ENCODE measurements at regions not wholly inside any gene's neighbourhood (a gene's known extent, or its start where the extent isn't known, plus 50 kb on each side); places are given as distances from the start of the nearest gene placed in this dataset.

DNA sequence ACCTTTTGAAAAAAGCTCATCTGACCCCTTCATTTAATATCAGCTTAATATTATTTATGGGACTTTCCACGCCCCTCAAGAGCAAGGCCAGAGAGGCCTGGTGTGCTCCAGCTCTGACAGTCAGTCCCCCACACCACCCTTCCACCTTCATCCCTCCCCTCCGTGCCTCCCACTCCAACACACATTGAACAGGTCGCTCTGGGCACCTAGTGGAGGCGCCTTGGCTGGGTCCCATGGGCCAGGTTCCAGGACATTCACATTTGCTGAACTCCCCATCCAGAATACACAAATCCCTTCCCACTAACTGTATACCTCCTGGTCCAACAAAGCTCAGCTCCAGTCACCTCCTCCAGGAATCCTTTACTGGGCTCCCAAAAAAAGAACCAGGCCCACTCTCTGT is 137.5 kb downstream of the BCOR start:
- peaks cover 0 to 17% (median 7%) of the 10 kb centered on the region in 3 donors for H3K27me3 Mint-ChIP-seq (ENCODE audit: low read depth in 3 of 3)
- H3K4me3 Mint-ChIP-seq = no peak overlapping the region
- H3K9me3 Mint-ChIP-seq = no peaks in the 10 kb centered on the region
- no peak for DNase-seq
- H3K36me3 Mint-ChIP-seq = no peaks in the 10 kb centered on the region
- H3K4me1 Mint-ChIP-seq = no peaks in the 10 kb centered on the region
- H3K27ac Mint-ChIP-seq = no peak overlapping the region

GRCh38 chrX:39961441-39961840 is 136.3 kb downstream of the BCOR start:
- DNase-seq = no peak
- Mint-ChIP-seq H3K4me3 (no peak overlapping the region), H3K9me3 (no peaks in the 10 kb centered on the region), H3K4me1 (no peaks in the 10 kb centered on the region), H3K36me3 (no peaks in the 10 kb centered on the region), H3K27ac (peak overlapping the region in 1 of 6 donors; percentile 35), H3K27me3 (ENCODE audit: low read depth in 3 of 3) (peaks cover 0 to 14% (median 5%) of the 10 kb centered on the region in 3 donors)

- no peaks in the 10 kb centered on the region for H3K9me3 Mint-ChIP-seq
- H3K27me3 Mint-ChIP-seq (ENCODE audit: low read depth in 3 of 3) = peaks cover 0 to 17% (median 6%) of the 10 kb centered on the region in 3 donors
- no peaks in the 10 kb centered on the region for H3K4me1 Mint-ChIP-seq
- H3K4me3 Mint-ChIP-seq = no peak overlapping the region
- no peak overlapping the region for H3K27ac Mint-ChIP-seq
- DNase-seq = no peak
- H3K36me3 Mint-ChIP-seq = no peaks in the 10 kb centered on the region
These were observed 132.6 kb downstream of the BCOR start for GRCh38 chrX:39965051-39965573.

DNA sequence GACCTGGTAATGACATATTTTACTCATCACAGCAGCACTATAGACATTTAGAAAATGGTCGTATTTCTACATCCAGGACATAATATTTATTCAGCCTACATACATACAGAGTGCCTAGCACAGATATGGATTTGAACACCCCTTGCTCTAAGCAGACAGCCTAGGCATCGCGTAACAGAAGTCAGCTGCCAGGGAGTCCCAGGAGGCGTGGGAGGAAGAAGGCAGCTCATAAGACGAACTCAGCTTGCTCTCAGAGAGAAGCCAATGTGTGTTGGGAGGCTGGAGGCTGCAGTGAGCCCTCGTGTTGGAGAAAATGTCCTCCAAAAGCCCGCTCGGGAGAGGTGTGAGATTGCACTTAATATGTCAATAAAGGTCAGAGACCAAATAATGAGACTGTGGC is 131.6 kb downstream of the BCOR start:
- H3K27me3 Mint-ChIP-seq (ENCODE audit: low read depth in 3 of 3) = peaks cover 0 to 26% (median 6%) of the 10 kb centered on the region in 3 donors
- DNase-seq = no peak
- H3K27ac Mint-ChIP-seq = no peak overlapping the region
- peaks cover 0 to 2% (median 0%) of the 10 kb centered on the region in 3 donors for H3K36me3 Mint-ChIP-seq
- no peak overlapping the region for H3K4me3 Mint-ChIP-seq
- no peaks in the 10 kb centered on the region for H3K4me1 Mint-ChIP-seq
- peaks cover 0 to 2% (median 0%) of the 10 kb centered on the region in 6 donors for H3K9me3 Mint-ChIP-seq

DNA sequence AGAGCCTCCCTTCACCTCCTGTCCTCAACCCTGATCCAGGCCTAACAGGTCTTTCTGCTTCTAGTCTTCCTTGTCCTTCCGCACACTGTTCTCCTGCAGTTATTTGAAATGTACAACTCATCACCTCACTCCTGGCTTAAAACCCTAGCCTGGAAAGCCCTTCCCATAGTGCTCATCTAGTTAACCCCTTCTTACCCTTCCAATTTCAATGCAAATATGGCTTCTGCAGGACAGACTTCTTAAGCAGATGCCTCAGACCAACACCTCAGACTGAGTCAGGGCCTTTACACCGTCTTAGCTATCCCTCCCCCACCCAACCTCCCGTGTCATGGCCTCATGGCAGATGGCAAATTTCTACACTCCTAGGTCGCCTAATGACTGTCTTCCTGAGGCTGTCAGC is 130.4 kb downstream of the BCOR start:
- DNase-seq = no peak
- Mint-ChIP-seq H3K27ac (no peak overlapping the region), H3K36me3 (peaks cover 0 to 4% (median 0%) of the 10 kb centered on the region in 3 donors), H3K4me1 (no peaks in the 10 kb centered on the region), H3K27me3 (ENCODE audit: low read depth in 3 of 3) (peaks cover 0 to 26% (median 5%) of the 10 kb centered on the region in 3 donors), H3K4me3 (no peak overlapping the region), H3K9me3 (peaks cover 0 to 4% (median 0%) of the 10 kb centered on the region in 6 donors)

GRCh38 chrX:39969099-39969818 is 128.5 kb downstream of the BCOR start:
- H3K27ac Mint-ChIP-seq = no peak overlapping the region
- no peaks in the 10 kb centered on the region for H3K4me1 Mint-ChIP-seq
- H3K36me3 Mint-ChIP-seq = peaks cover 0 to 4% (median 0%) of the 10 kb centered on the region in 3 donors
- H3K4me3 Mint-ChIP-seq = no peak overlapping the region
- DNase-seq = no peak
- peaks cover 0 to 4% (median 0%) of the 10 kb centered on the region in 6 donors for H3K9me3 Mint-ChIP-seq
- H3K27me3 Mint-ChIP-seq (ENCODE audit: low read depth in 3 of 3) = peaks cover 0 to 25% (median 4%) of the 10 kb centered on the region in 3 donors

GRCh38 chrX:39969819-39970504 is 127.8 kb downstream of the BCOR start:
- Mint-ChIP-seq H3K9me3 (peaks cover 0 to 4% (median 0%) of the 10 kb centered on the region in 6 donors), H3K36me3 (peaks cover 0 to 4% (median 0%) of the 10 kb centered on the region in 3 donors), H3K4me3 (no peak overlapping the region), H3K27ac (no peak overlapping the region), H3K4me1 (no peaks in the 10 kb centered on the region), H3K27me3 (ENCODE audit: low read depth in 3 of 3) (peaks cover 0 to 23% (median 4%) of the 10 kb centered on the region in 3 donors)
- no peak for DNase-seq

GRCh38 chrX:39971760-39972159 is 126.0 kb downstream of the BCOR start:
- peaks cover 0 to 4% (median 0%) of the 10 kb centered on the region in 6 donors for H3K9me3 Mint-ChIP-seq
- no peak for DNase-seq
- H3K4me3 Mint-ChIP-seq = no peak overlapping the region
- no peak overlapping the region for H3K27ac Mint-ChIP-seq
- peaks cover 0 to 22% (median 4%) of the 10 kb centered on the region in 3 donors for H3K27me3 Mint-ChIP-seq (ENCODE audit: low read depth in 3 of 3)
- H3K4me1 Mint-ChIP-seq = no peaks in the 10 kb centered on the region
- peaks cover 0 to 4% (median 0%) of the 10 kb centered on the region in 3 donors for H3K36me3 Mint-ChIP-seq

- Mint-ChIP-seq H3K9me3 (peaks cover 0 to 4% (median 0%) of the 10 kb centered on the region in 6 donors), H3K27ac (no peak overlapping the region), H3K27me3 (ENCODE audit: low read depth in 3 of 3) (peaks cover 0 to 26% (median 3%) of the 10 kb centered on the region in 3 donors), H3K4me1 (no peaks in the 10 kb centered on the region), H3K4me3 (no peak overlapping the region), H3K36me3 (peaks cover 0 to 4% (median 0%) of the 10 kb centered on the region in 3 donors)
- no peak for DNase-seq
These were observed 125.4 kb downstream of the BCOR start for GRCh38 chrX:39972340-39972739.

GRCh38 chrX:39973810-39974209 is 123.9 kb downstream of the BCOR start:
- H3K9me3 Mint-ChIP-seq = peaks cover 0 to 4% (median 0%) of the 10 kb centered on the region in 6 donors
- no peak for DNase-seq
- no peaks in the 10 kb centered on the region for H3K4me1 Mint-ChIP-seq
- peaks cover 0 to 4% (median 0%) of the 10 kb centered on the region in 3 donors for H3K36me3 Mint-ChIP-seq
- H3K4me3 Mint-ChIP-seq = no peak overlapping the region
- H3K27me3 Mint-ChIP-seq (ENCODE audit: low read depth in 3 of 3) = peaks cover 0 to 22% (median 0%) of the 10 kb centered on the region in 3 donors
- no peak overlapping the region for H3K27ac Mint-ChIP-seq

- no peak for DNase-seq
- peaks cover 0 to 4% (median 0%) of the 10 kb centered on the region in 6 donors for H3K9me3 Mint-ChIP-seq
- no peak overlapping the region for H3K4me3 Mint-ChIP-seq
- H3K4me1 Mint-ChIP-seq = no peaks in the 10 kb centered on the region
- peaks cover 0 to 22% (median 3%) of the 10 kb centered on the region in 3 donors for H3K27me3 Mint-ChIP-seq (ENCODE audit: low read depth in 3 of 3)
- H3K27ac Mint-ChIP-seq = no peak overlapping the region
- peaks cover 0 to 4% (median 0%) of the 10 kb centered on the region in 3 donors for H3K36me3 Mint-ChIP-seq
These were observed 123.5 kb downstream of the BCOR start for GRCh38 chrX:39974270-39974669.

DNA sequence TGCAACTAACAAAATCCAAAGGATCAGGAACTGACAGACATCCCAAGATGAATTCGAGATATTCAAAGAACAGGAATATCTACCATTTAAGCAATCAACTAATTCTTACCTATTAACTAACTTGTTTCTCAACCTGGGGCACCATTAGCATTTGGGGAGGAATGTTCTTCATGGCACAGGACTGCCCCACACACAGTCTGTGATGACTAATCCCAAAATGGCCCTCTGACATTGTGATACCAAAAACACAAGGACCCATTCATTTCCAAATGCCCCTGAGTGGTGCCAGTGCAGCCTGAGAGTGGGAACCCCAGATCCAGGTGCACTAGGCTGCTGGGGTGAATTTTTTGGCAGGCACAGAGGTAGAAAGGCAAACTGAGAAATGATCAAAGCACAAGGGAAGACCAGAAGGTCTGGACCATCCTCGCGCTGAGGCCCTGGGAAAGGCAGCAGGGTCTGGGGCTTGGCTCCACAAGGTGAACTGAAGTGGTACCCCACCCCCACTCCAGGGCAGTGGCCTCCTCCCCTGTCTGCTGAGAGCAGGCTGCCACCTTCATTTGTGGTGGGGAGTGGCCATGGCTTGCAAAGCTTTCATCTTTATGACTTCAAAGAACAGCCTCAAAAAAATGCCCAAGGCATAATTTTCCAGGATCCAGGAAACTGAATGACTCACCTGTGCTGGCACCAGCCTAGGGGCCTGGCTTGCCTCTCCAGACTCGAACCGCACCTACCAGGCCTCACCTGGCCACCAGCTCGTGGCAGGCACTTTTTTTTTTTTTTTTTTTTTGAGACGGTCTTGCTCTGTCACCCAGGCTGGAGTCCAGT is 122.4 kb downstream of the BCOR start:
- Mint-ChIP-seq H3K9me3 (peaks cover 0 to 4% (median 0%) of the 10 kb centered on the region in 6 donors), H3K4me3 (no peak overlapping the region), H3K27me3 (ENCODE audit: low read depth in 3 of 3) (peaks cover 0 to 17% (median 3%) of the 10 kb centered on the region in 3 donors), H3K27ac (no peak overlapping the region), H3K36me3 (peaks cover 0 to 4% (median 0%) of the 10 kb centered on the region in 3 donors), H3K4me1 (no peaks in the 10 kb centered on the region)
- no peak for DNase-seq

DNA sequence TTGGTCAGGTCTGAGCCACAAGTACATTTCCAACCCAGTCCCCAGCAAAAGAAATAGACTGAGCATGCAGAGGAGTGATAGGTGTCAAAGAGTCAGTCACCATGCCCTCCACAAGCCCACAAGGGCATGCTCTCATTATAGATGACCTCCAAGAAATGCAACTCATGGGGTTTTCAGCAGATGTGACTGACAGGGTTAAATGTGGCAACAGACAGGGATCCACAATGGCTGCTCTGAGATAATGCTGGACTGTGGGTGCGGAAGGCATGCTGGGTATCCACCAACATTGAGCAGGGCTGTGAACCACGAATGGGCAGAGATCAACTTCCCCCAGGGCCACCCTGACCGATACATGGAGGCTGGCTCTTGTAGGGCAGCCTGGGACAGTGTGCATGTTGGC is 115.8 kb downstream of the BCOR start:
- Mint-ChIP-seq H3K4me3 (no peak overlapping the region), H3K27me3 (ENCODE audit: low read depth in 3 of 3) (peaks cover 4 to 10% (median 9%) of the 10 kb centered on the region in 3 donors), H3K9me3 (peaks cover 0 to 3% (median 0%) of the 10 kb centered on the region in 6 donors), H3K36me3 (no peaks in the 10 kb centered on the region), H3K4me1 (no peaks in the 10 kb centered on the region), H3K27ac (no peak overlapping the region)
- DNase-seq = no peak

Data from immature natural killer cell (primary cell).